MV-4-11 (cell line): ENCODE measurements at regions not wholly inside any gene's neighbourhood (a gene's known extent, or its start where the extent isn't known, plus 50 kb on each side); places are given as distances from the start of the nearest gene placed in this dataset.
A peak's percentile ranks its signal among the peaks of the same experiment; 100 is the strongest.
"Not testable (repeated sequence)": the region's sequence is repeated elsewhere in the genome, so short reads cannot be mapped to it uniquely, and the experiment has no call there.

ENCODE experiments used
- DNase-seq: peaks from one replicate; lab custom pipeline; 2025; lab: John Stamatoyannopoulos, UW

DNA sequence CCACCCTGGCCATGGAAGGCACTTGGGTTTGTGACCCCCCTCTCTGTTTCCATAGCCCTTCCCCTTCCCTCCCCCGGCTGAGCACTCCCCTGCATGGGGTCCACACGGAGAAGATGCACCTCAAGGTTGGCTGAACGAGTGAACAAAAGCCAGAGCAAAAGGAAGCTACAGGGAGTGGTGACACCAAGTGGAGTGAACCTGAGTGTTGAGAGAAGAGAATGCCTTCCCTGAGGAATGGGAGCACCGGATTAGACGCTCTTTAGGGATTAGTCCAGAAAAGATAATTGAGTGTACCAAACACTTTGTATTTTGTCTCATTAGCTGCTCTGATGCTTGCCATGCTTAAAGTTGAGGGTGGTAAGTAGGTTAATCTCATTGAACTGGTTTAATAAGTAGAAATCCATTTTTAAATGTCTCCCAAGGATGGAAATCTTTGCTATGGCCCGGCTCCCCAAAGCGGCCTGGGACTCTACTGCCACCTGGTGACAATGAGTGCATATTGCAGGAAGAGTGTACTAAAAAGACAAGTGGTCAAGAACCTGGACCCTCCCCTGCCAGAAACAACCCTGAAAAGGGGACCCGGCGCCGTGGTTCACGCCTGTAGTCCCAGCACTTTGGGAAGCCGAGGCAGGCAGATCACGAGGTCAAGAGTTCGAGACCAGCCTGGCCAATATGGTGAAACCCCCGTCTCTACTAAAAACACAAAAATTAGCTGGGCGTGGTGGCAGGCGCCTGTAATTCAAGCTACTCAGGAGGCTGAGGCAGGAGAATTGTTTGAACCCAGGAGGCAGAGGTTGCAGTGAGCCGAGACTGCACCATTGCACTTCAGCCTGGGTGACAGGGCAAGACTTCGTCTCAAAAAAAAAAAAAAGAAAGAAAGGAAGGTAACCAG lies 150.6 kb upstream of the ZC3H12A start:
- peak; percentile 31 for DNase-seq

DNA sequence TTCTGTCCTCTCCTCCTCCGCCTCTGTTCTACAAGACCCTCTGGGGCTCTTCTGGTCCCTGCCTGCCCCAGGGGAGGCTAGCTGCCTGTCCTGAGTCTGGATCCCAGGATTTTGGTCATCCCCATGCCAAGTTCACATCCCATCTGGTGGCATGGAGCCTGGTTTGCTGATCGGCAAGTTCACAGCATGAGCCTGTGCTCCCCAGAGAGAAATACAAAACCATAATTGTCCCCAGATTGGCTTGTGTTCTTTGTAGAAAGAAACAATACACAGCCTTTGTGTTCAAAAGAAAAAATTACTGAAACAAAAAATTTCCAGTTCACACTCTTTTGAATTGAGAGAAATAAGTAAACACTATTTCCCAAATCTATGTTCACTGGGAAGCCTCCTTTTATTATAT lies 149.4 kb upstream of the ZC3H12A start:
- no peak for DNase-seq

DNA sequence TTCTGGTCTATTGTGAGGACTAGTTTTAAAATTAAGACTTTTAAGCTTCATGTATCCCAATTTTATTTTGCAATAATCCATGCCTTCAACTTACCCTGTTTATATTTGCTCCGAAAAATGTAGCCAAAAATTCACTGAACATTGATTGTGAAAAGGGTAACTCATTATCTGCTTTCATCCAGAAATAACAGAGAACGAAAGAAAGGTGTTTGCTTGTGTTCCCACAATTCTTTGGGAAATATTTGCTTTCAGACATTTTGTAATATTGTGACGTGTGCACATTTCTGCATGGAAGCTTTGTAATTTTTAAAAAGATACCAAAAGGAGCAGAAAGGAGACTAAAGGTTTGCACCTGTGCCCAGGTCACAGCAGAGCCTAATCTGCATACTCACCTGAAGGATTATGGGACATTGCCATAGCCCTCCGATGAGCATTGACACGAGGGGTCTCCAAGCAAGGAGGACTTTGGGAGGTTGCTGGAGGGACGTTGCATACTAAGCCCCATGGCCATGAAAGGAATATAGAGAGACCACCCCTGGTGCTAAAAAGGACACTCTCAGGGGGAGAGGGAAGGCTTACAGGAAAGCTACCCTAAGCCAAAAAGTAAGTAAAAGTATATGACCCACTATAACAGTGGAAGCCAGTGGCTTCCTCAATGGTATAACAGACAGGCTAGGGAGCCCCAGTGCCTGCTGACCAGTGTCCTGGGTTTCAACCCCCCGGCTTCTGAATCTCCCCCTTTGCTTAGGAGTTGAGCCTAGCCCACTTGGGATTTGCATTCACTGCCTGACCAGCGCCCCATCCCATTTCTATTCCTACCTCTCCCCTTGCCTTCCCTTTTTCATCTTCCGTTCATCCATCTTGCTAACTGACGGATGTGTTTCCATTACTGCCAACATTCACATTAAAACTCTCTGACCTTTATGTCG lies 148.6 kb upstream of the ZC3H12A start:
- no peak for DNase-seq

DNA sequence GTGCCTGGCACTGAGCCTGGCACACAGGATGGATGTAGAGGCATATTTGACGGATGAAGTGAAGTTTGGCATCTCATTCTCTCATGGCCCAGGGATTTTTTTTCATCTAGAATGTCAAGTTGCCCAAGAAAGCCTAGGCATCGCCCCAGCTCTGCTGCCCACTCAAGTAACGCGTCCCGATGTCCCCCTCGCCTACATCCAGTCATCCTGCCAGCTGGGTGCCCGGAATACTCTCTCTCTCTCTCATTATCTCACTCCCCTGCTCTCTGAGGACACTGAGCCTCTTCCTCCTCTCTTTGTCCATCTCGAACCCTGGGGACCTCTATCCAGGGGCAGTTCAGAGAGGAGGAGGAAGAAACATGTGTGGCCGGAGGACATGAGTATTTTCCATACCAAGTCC lies 142.3 kb upstream of the ZC3H12A start:
- DNase-seq = no peak

DNA sequence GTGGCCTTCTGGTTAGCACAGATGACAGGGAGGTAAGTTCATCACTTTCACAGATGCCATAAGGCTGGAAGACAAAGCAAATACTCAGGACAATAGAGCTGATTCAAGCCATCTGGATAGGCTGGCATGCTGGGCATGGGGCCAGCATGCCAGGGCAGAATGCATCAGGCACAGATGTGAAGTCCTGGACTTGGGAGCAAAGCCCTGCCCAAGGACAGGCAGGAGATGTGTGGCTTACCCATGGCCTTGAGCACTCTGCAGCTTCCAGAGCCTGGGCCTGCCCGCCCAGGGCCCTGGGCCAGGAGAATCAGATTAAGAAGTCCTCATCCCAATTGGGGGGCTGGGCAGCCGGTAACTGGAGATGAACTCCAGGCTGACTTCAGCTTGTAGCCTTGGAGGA lies 135.7 kb upstream of the ZC3H12A start:
- DNase-seq = no peak

DNA sequence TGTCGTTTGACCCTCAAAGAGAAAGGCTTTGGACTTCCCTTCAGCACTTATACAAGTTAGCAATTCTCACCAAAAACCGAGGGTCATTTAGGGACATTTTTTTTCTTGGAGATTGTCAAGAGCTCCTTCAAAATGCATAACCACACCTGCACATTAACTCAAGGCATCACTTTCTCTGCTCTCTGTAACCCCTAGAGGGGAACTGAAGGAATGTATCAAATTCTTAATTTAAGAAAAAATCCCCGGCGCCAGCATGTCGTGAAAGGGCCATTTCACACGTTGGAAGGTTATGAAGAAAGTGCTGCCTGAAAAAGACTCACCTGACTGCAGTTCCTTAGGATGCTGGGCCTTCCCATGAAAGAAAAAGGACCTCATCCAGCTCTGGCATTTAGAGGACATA lies 131.6 kb upstream of the ZC3H12A start:
- no peak for DNase-seq

DNA sequence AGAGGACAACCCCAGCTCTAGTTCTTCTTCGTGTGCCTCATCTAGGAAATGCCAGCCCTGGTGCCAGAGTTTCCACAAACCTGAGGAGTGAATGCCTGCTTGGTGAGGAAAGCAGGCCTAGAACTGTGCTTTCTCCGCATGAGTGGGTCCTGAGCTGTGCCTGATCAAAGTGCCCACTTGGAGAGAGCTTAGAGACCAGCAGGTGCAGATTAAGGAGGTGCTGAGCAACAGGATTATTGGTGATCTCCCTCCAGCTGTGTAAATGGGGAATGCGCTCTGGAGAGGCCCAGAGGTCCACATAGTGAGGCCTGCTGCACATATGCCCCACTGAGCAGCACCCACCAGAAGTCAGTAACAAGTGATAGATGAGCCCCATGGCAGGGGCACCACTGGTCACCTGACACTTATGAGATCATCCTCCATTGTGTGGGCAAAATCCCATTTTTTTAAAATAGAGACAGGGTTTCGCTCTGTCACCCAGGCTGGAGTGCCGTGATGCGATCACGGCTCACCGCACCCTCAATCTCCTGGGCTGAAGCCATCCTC lies 127.2 kb upstream of the ZC3H12A start:
- no peak for DNase-seq

DNA sequence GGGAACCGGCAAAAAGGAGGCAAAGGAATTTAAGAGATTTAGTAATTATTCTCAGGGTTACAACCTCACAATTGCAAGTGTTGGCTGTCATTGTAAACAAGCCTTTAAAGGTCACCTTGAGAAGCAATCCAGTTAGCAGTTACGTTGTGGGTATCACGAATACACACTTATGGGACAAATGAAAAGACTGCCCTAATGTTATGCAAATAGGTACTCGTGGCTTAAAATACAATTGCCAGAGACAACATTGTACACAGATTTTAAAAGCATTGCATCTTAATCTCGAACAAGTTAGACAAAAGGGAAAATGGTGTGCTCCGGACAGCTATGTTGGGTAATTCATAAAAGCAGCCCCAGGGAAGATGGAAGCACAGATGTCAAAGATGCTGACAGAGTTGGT lies 120.5 kb upstream of the ZC3H12A start:
- DNase-seq = no peak

DNA sequence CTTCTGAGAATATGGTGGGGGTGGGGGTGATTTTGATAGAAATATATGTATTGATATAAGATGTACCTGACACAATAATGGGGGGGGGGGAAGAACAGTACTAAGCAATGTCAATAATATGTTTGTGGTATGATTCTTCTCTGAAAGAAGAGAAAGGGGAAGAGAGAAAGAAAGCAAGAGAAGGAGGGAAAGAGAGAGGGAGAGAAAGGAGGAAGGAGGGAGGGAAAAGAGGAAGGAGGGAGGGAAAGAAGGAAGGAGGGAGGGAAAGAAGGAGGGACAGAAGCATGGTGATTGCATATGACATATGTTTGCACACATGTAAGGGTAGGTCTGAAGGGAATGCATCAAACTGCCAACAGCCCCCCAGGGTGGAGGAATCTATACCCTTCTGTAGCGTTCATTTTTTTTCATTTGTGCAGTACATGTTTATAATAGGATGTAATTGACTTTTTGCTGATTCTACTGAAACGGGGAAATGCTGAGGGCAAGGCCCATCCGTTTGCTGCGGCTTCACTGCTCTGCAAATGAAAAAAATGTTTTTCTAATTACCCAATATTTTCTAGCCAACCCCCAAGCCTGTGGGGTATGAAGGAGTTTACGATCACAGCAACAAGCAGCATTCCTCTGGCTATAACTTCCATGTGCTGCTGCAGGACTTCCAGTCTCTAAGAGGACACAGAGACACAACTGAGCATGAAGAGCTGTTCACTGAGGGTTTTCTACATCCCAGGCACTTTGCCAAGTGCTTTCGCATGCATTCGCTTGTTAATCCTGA lies 119.3 kb upstream of the ZC3H12A start:
- peak; percentile 5 for DNase-seq

DNA sequence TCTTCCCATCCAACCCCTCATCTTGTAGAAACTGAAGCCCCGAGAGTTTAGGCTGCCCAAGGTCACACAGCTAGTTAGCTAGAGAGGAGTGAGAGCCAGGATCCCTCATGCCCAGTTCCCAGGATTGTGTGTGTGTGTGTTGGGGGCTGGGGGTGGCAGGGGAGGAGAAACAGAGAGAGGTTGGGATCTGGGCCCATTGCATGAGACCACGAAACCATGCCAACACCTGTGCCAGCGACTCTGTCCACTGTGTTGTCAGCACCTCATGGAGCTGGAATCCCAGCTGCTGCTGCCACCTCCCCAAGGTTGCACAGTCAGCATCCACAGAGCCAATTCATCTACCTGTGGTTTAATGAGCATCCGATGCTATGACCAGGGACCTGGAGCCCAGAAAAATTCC lies 115.4 kb upstream of the ZC3H12A start:
- no peak for DNase-seq

DNA sequence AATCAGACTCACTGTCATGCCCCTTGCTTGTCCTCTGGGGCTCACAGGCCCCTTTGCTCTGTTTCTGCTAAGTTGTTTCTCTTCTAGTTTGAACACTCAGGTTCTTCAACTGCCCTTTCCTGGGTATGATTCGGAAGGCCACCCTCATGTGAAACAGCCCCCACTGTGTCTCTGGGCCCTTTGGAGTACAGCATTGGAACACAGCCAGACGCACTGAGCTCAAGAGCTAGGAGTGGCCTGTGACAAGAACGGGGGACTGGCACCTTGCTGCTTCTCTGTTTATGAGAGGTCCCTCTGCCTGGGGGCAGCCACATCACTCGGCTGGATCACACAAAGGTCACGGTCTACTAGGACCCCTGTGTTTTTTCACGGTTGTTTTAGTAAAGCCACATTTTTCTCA lies 114.4 kb upstream of the ZC3H12A start:
- DNase-seq = no peak

DNA sequence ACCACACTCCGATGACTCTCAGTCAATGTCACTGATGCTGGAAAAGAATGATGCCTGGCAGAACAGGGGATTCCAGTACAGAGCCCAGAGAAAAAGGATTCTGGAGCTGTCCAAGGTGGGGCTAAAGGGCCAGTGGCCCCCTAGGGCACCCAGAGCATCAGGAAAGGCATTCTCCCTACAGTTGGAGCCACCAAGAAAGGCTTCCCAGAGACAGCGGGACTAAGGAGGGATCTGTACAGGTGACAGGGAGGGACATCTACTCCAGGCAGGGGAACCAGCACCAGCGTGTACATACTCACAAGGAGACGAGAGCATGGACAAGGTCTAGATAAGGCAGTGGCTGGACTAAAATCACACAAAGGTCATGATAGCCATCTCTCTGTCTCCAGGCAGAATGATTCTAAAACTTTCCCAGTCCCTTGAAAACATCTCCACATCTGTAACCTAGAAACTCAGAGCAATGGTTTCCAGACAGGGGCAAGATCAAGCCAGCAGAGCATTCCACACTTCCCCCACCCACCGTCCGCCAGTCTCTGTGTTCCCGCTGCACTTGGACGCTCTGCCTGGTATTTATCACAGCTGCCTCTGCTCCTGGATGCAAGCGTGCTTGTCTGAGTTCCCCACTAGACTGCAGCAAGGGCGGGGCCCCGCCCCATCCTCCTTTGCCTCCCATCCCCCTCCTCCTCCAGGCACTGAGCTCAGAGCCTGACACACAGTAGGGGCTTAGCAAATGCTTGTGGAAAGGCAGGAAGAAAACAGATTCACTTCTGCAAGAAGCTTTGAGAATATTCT lies 111.6 kb upstream of the ZC3H12A start:
- DNase-seq = no peak

DNA sequence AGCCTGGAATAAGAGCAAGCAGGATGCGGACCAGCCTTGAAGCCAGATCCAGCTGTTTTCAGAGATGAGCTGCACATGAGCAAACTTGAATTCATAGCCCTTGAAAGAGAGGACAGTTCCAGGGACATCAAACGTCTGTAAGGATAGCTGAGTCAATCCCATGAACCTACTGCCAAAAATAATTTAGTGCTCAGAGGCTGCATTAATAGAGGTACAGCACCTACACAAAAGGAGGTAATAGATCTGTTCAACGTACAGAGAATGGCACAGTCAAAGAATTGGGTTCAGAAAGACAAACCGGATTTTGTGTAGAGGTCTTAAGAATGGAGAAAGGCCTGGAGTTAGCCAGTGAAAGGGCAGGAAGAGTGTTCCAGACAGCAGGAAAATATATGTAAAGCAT lies 110.8 kb upstream of the ZC3H12A start:
- DNase-seq = no peak

DNA sequence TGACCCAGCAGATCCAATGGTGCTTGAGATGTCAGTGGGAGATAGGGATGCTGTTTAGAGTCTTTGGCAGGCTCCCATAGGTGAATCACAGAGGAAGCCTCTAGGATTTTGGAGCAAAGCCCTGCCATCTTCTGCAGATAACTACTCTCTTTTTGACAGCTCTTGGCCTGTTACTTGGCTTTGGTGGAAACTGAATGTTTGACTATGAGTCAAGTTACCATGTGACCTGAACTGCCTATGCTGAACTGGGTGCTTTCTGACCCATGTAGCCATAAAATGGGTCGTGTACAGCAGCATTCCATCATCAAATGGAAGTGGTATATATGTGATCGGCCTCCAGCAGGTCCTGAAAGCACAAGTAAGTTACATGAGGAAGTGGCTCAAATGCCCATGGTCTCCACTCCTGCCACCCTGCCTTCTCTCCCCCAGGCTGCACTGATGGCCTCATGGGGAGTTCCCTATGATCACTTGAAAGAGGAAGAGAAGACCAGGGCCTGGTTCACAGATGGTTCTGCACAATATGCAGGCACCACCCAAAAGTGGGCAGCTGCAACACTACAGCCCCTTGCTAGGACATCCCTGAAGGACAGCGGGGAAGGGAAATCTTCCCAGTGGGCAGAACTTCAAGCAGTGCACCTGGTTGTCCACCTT lies 105.6 kb upstream of the ZC3H12A start:
- peak; percentile 92 for DNase-seq

DNA sequence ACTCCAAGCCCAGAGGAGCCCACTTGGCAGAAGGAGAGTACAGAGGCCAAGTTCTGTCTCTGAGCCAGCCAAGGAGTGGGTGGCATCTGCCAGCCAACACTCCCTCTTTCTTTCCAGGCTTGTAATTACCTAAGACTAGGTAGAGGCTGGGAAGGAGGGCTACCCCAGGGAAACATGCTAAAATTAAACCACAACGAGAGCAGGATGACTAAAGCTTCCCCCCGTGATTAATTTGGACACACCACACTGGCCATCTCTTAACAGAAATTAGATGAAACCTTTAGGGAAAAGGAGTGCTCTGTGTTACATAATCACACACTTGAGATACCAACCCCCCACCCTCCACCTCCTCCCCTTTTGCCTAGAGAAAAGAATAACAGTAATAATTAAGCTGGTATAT lies 102.1 kb upstream of the ZC3H12A start:
- no peak for DNase-seq

DNA sequence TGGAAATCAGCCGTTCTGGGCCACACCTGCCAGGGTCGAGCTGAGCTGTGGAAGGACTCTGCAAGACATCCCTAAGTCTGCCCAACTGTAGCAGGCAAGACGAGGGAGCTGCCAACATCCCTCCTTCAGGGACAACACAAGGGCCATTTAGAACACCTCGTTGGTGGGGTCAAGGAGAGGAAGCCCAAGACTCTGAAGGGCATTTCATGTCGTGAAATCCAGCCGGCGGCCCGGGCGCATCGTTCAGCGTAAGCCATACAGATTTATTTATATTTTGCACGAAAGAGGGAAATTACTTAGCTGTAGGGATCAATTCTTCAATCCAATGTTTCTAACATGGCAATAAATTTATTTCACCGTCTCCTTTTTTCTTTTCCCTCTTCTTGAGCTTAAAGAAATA lies 101.7 kb upstream of the ZC3H12A start:
- no peak for DNase-seq

DNA sequence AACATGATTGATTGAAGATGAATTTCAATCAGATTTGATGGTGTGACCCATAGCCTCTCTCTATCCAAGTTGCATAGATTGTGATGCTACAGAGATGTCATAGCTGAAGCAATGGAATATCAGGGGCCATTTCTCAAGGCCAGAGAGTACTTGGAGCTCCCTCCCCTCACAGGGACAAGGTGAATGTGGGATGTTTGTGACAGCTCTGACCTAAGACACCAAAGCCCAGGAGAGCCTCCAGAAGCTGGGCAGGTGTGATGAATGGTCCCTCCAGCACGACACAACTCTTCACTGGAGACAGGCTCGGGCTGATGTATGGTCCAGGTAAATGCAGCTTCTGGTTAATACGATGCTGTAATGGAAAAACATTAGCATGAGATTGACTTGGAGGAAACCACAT lies 101.0 kb upstream of the ZC3H12A start:
- no peak for DNase-seq

DNA sequence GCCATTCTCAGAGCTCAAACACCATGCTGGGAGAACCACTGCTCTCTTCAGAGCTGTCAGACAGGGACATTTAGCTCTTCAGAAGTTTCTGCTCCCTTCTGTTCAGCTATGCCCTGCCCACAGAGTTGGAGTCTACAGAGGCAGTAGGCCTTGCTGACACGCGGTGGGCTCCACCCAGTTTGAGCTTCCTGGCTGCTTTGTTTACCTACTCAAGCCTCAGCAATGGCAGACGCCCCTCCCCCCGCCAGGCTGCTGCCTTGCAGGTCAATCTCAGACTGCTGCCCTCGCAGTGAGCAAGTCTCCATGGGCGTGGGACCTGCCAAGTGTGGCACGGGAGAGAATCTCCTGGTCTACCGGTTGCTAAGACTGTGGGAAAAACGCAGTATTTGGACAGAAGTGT lies 93.8 kb upstream of the ZC3H12A start:
- DNase-seq = not testable (repeated sequence)

DNA sequence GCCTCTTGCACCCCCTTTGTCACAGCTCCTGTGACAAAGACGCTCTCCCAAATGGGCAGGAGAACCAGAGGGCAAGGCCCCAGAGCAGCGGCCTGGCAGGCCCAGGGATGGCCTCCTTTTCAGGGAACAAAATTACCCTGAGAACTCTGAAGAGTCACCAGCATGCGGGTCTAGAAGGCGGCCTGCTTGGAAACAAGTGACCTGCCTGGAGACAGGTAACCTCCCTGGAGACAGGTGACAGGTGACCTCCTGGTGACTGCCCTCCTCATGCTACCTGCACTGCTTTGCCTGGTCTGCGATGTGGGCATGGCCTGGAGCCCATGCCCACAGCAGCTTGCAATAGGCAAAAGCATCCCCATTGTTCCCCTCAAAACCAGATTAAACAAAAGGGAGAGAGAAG lies 86.5 kb upstream of the ZC3H12A start:
- DNase-seq = no peak

DNA sequence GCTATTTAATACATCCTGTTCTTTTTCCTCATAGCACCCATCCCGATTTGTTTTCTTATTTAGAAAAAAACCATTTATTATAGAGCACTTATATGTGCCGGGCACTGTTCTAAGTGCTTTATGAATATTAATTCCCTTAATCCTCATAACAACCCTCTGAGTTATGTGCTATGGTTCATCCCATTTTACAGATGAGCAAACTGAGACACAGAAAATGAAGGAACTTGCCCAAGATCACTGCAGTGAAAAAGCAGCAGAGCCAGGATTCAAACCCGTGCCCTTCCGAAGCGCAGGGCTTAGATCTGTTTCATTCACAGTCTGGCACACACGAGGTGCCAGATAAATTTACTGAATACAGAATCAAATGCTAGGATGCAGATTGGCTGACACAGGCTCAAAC lies 85.1 kb upstream of the ZC3H12A start:
- no peak for DNase-seq
